HL-60/S4 (cell line): ENCODE measurements at regions not wholly inside any gene's neighbourhood (a gene's known extent, or its start where the extent isn't known, plus 50 kb on each side); places are given as distances from the start of the nearest gene placed in this dataset.

Experiments
- in situ Hi-C: fragments of 300-500 bp; cut with MboI; formaldehyde crosslinking; loops from 2 replicates; pipeline ENCODE4 v1.14.3; 2022; ENCODE audit warnings: low sequenced_read_pairs

DNA sequence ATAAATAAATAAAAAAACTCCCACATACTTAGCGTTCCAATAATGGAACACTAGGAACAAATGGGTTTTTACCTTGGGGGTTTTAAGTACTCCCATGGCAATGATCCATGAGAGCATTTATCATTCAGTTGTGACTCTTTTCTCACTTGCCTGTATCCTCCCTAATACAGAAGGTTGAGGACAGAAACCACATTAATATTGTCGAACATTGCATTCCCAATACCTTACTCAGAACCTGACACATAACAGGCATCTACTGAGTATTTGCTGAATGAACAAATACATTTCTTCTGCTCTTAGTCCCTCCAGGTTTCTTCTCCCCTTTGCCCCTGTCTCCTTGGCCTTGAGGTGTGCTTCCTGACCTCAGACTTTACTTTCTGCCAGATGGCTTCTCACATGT lies 175.9 kb downstream of the CEMIP2 start:
- in situ Hi-C loops = no loop called here

GRCh38 chr9:71590362-71590761 lies 178.0 kb downstream of the CEMIP2 start:
- in situ Hi-C loops = no loop called here

GRCh38 chr9:71589612-71590011 lies 178.7 kb downstream of the CEMIP2 start:
- in situ Hi-C loops = no loop called here

GRCh38 chr9:71587576-71588362 lies 180.5 kb downstream of the CEMIP2 start:
- in situ Hi-C loops = no loop called here

- in situ Hi-C loops = no loop called here
Measured at GRCh38 chr9:71583792-71584191, 184.5 kb downstream of the CEMIP2 start.

DNA sequence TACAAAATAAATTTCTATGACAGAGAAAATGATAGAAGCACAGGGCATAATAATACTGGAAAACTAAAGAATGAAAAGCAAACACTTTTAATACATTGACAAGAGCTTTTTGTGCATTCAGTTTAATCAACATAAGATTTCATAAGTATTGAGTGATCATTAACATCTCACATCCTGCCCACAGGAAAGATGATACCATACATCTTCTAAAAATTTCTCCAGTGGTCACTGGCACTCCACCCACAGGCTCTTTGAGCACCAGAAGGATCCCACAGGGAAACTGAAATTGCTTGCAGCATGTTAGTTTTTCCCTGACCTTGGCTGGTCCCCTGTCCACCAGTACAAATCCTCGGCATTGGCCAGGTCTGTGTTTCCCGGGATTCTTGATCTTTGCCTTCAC lies 186.0 kb downstream of the CEMIP2 start:
- in situ Hi-C loops = no loop called here

DNA sequence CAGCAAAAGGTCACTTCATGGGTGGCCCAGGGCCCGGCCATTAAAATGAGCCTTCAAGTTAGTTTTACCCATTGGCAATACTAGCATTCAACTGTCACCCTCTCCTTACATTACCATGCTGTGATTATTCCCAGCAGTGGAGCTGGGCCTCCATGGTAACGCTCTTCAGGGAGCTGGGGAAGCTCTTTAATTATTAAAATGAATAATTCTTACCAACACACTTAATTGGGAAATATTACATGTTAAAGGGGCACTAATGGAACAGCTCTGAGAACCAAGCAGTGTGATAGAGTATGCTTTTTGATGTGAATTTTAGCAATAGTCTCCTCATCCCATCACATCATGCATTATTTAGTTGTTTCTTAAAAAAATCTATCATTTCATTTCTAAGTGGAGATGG lies 187.2 kb downstream of the CEMIP2 start:
- in situ Hi-C loops = no loop called here

GRCh38 chr9:71571186-71571585 lies 197.1 kb downstream of the CEMIP2 start:
- in situ Hi-C loops = no loop called here

DNA sequence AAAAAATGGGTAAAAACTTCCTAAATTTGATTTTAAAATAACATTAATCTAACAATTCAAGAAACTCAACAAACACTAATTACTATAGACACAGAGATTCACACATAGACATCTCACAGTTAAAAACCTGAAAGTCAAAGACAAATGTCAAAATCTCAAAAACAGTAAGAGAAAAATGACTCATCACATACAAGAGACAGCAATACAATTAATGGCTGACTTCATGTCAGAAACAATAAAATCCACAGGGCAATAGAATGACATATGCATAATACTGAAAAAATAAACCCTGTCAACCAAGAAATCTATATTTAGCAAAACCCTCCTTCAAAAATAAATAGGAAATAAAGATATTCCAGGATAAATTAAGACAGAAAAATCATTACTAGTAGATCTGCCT lies 200.4 kb downstream of the CEMIP2 start:
- in situ Hi-C loops = no loop called here

- in situ Hi-C loops = no loop called here
Measured at GRCh38 chr9:71562140-71562539, 206.2 kb downstream of the CEMIP2 start.

GRCh38 chr9:71557310-71557709 lies 211.0 kb downstream of the CEMIP2 start:
- in situ Hi-C loops = no loop called here

GRCh38 chr9:71552480-71552879 lies 215.8 kb downstream of the CEMIP2 start:
- in situ Hi-C loops = no loop called here

DNA sequence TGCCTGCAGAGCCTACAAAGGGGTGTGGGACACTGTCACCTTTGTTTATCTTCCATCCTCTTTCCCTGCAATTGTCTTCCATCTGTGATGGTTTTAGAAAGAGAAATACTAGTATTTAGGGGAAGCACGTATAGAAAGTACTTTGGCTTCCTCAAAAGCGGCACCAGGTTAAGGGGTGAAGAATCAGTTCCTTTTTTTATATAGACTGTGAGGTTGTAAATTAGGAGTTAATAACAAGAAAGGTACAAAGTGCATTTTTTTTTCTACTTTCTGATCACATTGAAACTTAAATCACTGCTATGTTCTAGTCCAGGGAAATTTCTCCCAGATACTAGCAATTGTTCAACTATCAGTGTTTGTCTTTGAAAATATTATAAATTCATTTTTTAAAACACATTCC lies 219.3 kb downstream of the CEMIP2 start:
- in situ Hi-C loops = no loop called here

GRCh38 chr9:71544464-71544863 lies 223.8 kb downstream of the CEMIP2 start:
- in situ Hi-C loops = no loop called here

DNA sequence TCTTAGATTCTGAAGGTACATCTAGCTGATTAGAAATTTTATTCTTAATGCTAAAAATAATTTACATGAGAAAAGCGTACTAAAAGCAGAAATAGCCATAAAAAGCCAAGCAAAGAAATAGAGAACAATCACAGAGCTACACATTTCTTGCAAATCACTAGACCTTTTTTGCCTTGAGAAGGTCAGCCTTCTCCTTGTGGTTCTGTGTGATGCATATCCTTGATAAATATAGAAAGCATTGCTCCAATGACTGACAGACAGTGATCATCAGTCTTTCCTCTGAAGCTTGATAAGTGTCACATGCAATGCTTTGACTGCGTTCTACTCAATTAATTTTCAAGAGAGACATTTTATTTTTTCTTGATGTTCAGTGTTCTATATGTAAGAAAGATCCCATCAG lies 226.9 kb downstream of the CEMIP2 start:
- in situ Hi-C loops = no loop called here

GRCh38 chr9:71524996-71525580 lies 243.2 kb downstream of the CEMIP2 start:
- in situ Hi-C loops = no loop called here

DNA sequence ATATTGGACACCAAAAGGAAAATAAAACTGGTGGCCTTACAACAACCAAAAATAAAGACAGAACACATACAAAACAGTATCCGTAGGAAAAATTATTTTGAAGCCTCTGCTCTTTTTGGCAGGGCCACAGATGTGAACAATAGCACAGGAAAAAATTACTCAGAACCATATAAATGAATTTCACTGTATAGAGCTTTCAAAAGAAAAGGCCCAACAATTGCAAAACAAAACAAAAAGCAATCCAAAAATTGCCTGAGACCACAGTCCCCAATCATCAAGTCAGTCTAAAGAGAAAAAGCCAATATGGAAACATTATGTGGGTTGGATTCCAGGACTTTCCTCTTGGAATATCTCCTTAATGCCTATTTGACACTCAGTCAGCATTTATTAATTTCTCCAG lies 243.8 kb downstream of the CEMIP2 start:
- in situ Hi-C loops = no loop called here

GRCh38 chr9:71521132-71521531 lies 247.2 kb downstream of the CEMIP2 start:
- in situ Hi-C loops = no loop called here

DNA sequence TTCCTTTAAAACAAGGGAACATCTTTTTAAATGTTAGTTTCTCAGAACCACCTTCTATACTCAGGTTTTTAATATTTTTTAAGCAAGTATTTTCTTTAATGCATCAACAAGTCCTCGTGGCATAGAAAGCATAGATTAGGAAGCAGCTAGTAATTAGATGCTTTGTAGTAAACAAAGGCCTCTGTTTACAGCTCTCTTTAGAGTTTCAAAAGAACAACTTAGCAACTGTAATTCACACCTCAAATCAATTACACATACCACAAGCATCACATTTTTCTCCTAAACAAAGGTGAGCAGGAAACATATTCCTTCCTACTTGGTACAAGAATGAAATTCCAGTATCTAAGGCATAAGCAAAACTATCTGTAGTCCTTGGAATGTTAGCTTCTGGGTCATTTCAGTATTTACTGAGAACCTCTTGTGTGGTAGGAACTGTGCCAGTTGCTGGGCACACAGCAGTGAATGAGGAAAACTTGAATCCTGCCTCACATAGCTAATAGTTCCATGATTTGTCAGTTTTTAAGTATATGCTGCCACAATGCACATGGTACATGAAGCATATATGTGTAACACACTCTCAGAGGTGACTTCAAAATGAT lies 249.1 kb downstream of the CEMIP2 start:
- in situ Hi-C loops = no loop called here

DNA sequence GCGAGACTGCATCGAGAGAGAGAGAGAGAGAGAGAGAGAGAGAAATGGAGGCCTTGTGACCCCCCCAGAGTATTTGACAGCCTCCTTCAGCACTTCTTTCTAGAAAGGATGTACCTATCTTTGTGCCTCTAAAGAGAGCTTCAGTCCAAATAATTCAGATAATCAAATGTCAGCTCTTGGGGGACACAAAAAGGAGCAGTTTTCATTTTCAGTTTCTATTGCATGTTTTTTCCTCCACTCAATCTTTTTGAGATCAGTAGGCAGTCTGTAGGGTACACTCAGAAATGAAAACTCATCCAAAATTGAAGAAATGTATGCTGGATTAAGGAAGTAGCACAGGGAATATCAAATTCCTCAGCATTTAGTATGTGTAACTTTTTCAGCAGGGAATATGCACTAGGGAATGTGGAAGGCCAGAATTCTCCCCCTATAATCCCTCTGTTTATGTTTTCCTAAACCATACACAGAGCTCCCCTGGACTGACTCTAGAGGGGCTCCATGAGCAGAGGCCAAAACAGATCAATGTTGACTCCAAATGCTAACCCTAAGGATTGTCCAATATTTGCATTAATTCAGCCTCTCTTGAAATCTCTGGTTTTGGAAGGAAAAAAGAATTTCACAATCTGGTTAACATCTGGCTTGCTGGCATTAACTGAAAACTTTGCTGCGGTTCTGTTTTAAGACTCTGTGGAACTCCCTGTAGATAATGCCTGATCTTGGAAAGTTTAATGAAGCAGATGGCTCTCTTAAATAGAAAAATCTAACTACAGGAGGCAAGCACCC lies 250.1 kb downstream of the CEMIP2 start:
- in situ Hi-C loops = no loop called here

DNA sequence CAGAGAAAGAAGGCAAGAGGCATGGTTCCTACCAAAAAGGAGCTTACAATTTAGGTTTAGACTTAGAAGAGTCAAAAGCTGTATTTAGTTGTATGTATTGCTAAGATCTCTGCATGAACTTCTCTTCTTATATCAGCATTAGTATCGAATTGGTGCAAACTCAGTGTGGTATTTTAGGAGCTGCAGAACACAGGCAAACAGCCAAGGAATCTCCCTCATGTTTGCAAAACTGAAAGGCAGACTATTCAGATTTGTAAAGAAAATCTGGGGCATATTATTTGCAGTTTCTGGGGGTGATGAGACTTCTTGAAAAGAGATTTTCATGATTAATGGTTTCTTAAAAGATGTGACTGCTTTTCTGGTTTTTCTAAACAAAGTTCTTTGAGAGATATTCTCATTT lies 252.7 kb downstream of the CEMIP2 start:
- in situ Hi-C loops = no loop called here

GRCh38 chr9:71515107-71515506 lies 253.2 kb downstream of the CEMIP2 start:
- in situ Hi-C loops = no loop called here
